ENCODE measurements at regions not wholly inside any gene's neighbourhood (a gene's known extent, or its start where the extent isn't known, plus 50 kb on each side); places are given as distances from the start of the nearest gene placed in this dataset.

DNA sequence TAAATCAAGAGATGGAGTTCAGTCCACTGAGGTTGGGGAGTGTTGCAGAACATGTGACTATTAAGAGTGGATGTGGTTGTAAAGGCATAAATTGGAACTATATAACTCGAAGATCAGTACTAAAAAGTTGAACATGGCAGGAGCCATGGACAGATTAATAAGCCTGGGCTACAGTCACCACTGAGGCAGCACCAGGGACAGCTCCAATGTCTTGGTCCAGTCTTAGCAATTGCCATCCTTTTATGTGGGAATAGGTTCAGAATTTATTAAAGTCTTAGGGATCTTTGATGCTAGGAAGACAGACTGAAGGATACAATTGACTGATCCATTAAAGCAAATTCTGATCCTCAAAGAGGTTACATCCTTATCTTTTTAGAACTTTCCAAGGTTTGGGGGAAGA, 156.6 kb downstream of the ADRA2A start:
- TF ChIP-seq POLR2A (IDR thresholded peaks at IDR 0.05): no peak
- TF ChIP-seq, protein P1, sequence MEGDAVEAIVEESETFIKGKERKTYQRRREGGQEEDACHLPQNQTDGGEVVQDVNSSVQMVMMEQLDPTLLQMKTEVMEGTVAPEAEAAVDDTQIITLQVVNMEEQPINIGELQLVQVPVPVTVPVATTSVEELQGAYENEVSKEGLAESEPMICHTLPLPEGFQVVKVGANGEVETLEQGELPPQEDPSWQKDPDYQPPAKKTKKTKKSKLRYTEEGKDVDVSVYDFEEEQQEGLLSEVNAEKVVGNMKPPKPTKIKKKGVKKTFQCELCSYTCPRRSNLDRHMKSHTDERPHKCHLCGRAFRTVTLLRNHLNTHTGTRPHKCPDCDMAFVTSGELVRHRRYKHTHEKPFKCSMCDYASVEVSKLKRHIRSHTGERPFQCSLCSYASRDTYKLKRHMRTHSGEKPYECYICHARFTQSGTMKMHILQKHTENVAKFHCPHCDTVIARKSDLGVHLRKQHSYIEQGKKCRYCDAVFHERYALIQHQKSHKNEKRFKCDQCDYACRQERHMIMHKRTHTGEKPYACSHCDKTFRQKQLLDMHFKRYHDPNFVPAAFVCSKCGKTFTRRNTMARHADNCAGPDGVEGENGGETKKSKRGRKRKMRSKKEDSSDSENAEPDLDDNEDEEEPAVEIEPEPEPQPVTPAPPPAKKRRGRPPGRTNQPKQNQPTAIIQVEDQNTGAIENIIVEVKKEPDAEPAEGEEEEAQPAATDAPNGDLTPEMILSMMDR (IDR thresholded peaks at IDR 0.05): no peak
- intact Hi-C loops (cut with DNase I; ENCODE audit: low total_unique reads): no loop called here
- no peak overlapping the region for H3K4me3 ChIP-seq (ENCODE audit: low read depth, poor library complexity, severe bottlenecking)
- no peak for DNase-seq (ENCODE audit: low spot score in 2 of 2)
- 65 to 75% methylated on average over 1 of the region's 1 CpG for WGBS, 2 donors

DNA sequence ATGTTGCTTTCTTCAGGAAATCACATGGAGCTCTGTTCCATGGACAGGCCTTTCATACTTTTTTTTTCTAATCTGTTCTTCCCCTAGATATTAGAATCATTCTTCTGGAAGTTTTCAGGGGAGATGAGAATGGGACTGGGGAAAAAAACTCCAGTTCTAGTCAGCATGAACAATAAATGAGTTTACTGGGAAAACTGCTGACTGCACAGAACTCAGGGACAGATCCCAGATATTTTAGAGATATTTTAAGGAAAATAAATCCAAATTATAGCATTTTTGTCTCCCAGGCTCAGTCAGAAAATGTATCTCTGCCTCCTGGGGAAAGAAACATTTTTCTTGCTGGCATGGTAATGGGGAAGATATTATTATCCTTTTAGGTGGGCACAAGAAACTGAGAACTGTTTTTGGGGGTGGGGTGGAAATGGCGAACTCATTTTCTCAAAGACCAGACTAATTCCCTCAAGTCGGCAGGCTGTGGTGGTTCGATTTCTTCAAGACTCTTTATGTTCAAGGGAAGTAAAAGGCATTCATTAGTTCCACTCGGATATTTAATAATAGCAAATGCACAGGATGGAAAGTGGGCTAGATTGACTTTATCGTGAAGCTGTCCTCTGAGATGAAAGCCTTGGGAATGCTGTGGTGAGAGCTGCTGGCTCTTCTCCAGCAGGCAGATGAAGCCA, 157.5 kb downstream of the ADRA2A start:
- no peak overlapping the region for H3K4me3 ChIP-seq (ENCODE audit: low read depth, poor library complexity, severe bottlenecking)
- TF ChIP-seq, protein P1 (IDR thresholded peaks at IDR 0.05): no peak
- TF ChIP-seq POLR2A (IDR thresholded peaks at IDR 0.05): no peak
- intact Hi-C loops (cut with DNase I; ENCODE audit: low total_unique reads): no loop called here
- DNase-seq (ENCODE audit: low spot score in 2 of 2): no peak
- WGBS, 2 donors: 71% methylated on average over 5 of the region's 5 CpGs

DNA sequence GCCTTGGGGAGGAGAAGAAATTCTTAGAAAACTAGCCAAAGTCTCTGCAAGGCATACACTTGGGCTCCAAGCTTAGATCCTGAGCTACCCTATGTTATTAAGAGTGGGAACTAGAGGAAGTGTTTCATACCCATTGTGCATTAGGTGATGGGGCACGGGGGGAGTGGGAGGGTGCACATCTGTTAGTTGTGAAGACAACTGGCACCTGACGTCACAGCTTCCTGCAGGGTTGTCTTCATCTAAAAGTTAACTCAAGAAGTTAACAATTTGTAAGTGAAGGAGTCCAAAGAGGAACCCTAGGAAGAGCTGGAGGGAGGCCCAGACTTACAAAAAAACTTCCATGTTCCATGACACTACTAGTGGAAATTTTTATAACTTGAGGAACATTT, 158.1 kb downstream of the ADRA2A start:
- no peak for DNase-seq (ENCODE audit: low spot score in 2 of 2)
- WGBS, 2 donors: 61 to 64% methylated on average over 2 of the region's 2 CpGs
- H3K4me3 ChIP-seq (ENCODE audit: low read depth, poor library complexity, severe bottlenecking): no peak overlapping the region
- intact Hi-C loops (cut with DNase I; ENCODE audit: low total_unique reads): no loop called here
- no peak for TF ChIP-seq POLR2A (IDR thresholded peaks at IDR 0.05)
- TF ChIP-seq, protein P1 (IDR thresholded peaks at IDR 0.05): no peak

DNA sequence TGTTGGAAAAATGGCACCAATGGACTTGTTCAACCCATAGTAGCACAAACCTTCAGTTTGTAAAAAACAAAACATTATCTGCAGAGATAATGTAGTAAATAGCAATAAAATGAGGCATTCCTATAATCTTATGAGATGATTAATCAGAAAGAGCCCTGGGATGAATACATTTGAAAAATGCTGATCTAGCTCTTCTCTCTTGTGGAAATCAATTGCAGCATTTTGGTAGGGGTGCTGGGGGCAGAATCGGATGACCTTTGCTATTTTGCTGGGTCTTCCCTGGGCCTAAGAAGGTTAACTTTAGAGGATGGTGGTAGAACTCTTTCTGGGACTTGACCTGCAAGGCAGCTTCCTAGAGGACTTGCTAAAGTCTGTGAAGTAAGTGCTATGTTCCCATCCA, 163.5 kb downstream of the ADRA2A start:
- no peak for TF ChIP-seq POLR2A (IDR thresholded peaks at IDR 0.05)
- TF ChIP-seq, protein P1 (IDR thresholded peaks at IDR 0.05): no peak
- 85 to 95% methylated on average over 1 of the region's 1 CpG for WGBS, 2 donors
- intact Hi-C loops (cut with DNase I; ENCODE audit: low total_unique reads): no loop called here
- DNase-seq (ENCODE audit: low spot score in 2 of 2): no peak
- H3K4me3 ChIP-seq (ENCODE audit: low read depth, poor library complexity, severe bottlenecking): no peak overlapping the region

DNA sequence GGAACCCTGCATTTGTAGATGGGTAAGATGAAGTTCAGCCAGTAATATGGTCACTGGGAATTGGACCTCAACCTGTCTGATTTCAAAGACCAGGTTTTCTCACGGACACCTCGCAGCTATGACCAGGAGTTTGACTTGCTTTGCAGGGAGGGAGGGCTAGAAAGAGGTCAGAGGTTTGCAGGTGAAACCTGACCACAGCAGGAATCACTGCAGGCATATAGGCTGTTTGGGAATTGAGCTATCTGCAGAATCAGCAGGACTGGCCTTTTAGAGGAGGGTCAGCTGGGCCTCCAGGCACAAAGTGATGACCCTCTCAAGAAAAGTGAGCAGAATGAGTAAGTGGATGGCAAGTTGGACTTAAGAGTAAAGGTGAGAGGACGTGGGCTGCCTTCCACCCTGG, 166.3 kb downstream of the ADRA2A start:
- TF ChIP-seq, protein P1 (IDR thresholded peaks at IDR 0.05): no peak
- no peak for TF ChIP-seq POLR2A (IDR thresholded peaks at IDR 0.05)
- WGBS, 2 donors: 79 to 88% methylated on average over 3 of the region's 3 CpGs
- DNase-seq (ENCODE audit: low spot score in 2 of 2): no peak
- no peak overlapping the region for H3K4me3 ChIP-seq (ENCODE audit: low read depth, poor library complexity, severe bottlenecking)
- intact Hi-C loops (cut with DNase I; ENCODE audit: low total_unique reads): no loop called here

DNA sequence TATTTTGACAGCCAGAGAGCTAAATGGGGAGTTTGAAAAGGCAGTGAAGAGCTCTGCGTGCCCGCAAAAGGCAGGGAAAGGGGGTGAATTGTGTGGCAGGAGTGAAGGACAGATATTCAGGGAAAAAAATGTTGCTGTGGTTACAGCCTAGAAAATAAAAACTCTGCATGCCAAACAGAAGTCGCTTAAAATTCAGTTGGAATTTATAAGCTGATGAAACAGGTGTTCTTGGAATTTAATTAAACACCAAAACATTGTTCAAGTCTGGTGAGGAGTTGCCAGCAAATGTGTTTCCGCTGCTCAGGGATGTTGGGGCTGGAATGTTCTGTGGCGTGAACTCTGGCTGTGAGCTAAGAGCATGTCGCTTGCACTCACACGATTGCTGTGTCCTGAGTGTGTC, 169.3 kb downstream of the ADRA2A start:
- TF ChIP-seq, protein P1 (IDR thresholded peaks at IDR 0.05): no peak
- TF ChIP-seq POLR2A (IDR thresholded peaks at IDR 0.05): no peak
- no peak for DNase-seq (ENCODE audit: low spot score in 2 of 2)
- intact Hi-C loops (cut with DNase I; ENCODE audit: low total_unique reads): no loop called here
- no peak overlapping the region for H3K4me3 ChIP-seq (ENCODE audit: low read depth, poor library complexity, severe bottlenecking)
- 44 to 55% methylated on average over 7 of the region's 7 CpGs for WGBS, 2 donors

Measured in lower leg skin (tissue), 4 donors.